ENCODE measurements at regions not wholly inside any gene's neighbourhood (a gene's known extent, or its start where the extent isn't known, plus 50 kb on each side); places are given as distances from the start of the nearest gene placed in this dataset.

DNA sequence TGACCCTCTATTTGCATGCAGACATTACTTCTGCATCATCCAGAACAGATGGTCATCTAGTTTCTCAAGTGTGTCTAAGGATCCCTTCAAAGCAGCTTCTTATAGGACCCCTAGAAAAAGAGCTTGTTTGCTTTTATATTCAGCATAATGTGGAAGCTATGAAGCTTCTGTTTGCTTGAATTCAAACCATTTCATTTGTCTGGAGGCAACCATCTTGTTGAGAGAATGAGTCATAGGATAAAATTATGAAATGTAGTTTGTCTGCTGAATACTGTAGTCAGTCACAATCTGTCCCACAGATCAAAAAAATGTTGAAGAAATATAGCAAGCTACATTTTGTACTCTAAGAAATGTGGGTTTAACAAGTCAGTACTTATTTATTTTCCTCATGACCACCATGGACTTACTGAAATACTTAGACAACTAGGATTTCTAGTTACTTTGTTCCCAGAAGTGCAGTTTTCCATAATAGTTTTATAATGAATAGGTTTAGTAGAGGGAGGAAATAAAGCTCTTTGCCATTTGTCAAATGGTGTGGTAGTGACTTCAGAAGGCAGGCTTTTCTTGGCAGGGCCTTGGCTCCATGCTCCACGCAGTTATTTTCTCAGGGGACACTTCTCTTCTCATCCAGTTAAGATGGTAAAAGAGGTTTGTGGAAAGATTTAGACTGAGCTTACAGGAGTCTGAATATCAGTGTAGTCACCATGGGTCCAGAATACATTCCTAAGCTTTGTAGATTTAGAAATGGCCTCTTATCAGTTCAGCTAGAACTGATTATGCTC is 74.8 kb upstream of the DEPDC1 start:
- H3K9me3 ChIP-seq (ENCODE audit: control insufficient read depth in 4 of 4, insufficient read depth in 3 of 4, low read length in 3 of 4) = peaks cover 0 to 8% (median 0%) of the 10 kb centered on the region in 4 donors
- H3K9ac ChIP-seq (ENCODE audit: insufficient read depth in 1 of 2, low read length in 2 of 2) = no peak overlapping the region
- WGBS, 2 donors = 74 to 84% methylated on average over 1 of the region's 1 CpG
- H3K4me3 ChIP-seq = no peak overlapping the region
- DNase-seq = no peak
- no peaks in the 10 kb centered on the region for H3K27me3 ChIP-seq (ENCODE audit: control insufficient read depth in 3 of 3, insufficient read depth in 3 of 3, low read length in 2 of 3)
- H3K36me3 ChIP-seq (ENCODE audit: control insufficient read depth in 4 of 4, insufficient read depth in 4 of 4, low read length in 4 of 4) = no peaks in the 10 kb centered on the region
- TF ChIP-seq, protein P1, sequence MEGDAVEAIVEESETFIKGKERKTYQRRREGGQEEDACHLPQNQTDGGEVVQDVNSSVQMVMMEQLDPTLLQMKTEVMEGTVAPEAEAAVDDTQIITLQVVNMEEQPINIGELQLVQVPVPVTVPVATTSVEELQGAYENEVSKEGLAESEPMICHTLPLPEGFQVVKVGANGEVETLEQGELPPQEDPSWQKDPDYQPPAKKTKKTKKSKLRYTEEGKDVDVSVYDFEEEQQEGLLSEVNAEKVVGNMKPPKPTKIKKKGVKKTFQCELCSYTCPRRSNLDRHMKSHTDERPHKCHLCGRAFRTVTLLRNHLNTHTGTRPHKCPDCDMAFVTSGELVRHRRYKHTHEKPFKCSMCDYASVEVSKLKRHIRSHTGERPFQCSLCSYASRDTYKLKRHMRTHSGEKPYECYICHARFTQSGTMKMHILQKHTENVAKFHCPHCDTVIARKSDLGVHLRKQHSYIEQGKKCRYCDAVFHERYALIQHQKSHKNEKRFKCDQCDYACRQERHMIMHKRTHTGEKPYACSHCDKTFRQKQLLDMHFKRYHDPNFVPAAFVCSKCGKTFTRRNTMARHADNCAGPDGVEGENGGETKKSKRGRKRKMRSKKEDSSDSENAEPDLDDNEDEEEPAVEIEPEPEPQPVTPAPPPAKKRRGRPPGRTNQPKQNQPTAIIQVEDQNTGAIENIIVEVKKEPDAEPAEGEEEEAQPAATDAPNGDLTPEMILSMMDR (IDR thresholded peaks at IDR 0.05; ENCODE audit: control extremely low read depth, extremely low read depth) = no peak
- H3K27ac ChIP-seq (ENCODE audit: low read depth in 1 of 2, low read length in 1 of 2) = no peak overlapping the region
- no peak for ATAC-seq (ENCODE audit: insufficient read depth, low FRiP score)
- no peaks in the 10 kb centered on the region for H3K4me1 ChIP-seq (ENCODE audit: control insufficient read depth in 5 of 5, insufficient read depth in 5 of 5, low read length in 5 of 5)

DNA sequence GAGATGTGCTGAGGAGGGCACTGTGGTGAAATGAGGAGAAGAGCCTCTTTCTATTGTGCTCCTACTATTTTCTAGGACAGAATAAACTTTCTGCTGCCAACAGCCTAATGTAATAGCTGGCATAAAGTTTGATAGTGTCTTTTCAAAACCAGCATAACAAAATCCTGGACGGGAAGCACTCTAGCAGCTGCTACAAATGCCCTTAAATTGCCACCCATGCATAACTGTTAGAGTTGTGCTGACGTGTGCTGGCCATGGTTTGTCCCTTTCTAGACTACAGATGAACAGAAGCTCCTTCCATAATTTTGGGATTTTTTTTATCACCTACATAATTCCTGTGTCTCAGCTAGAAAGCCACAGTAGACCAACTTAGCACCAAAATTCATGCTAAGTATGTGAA is 88.5 kb upstream of the DEPDC1 start:
- TF ChIP-seq, protein P1 (IDR thresholded peaks at IDR 0.05; ENCODE audit: control extremely low read depth, extremely low read depth) = no peak
- Histone ChIP-seq H3K9me3 (ENCODE audit: control insufficient read depth in 4 of 4, insufficient read depth in 3 of 4, low read length in 3 of 4) (peaks cover 0 to 4% (median 0%) of the 10 kb centered on the region in 4 donors), H3K9ac (ENCODE audit: insufficient read depth in 1 of 2, low read length in 2 of 2) (no peak overlapping the region), H3K4me1 (ENCODE audit: control insufficient read depth in 5 of 5, insufficient read depth in 5 of 5, low read length in 5 of 5) (no peaks in the 10 kb centered on the region), H3K27me3 (ENCODE audit: control insufficient read depth in 3 of 3, insufficient read depth in 3 of 3, low read length in 2 of 3) (no peaks in the 10 kb centered on the region), H3K27ac (ENCODE audit: low read depth in 1 of 2, low read length in 1 of 2) (no peak overlapping the region), H3K36me3 (ENCODE audit: control insufficient read depth in 4 of 4, insufficient read depth in 4 of 4, low read length in 4 of 4) (no peaks in the 10 kb centered on the region), H3K4me3 (no peak overlapping the region)
- ATAC-seq (ENCODE audit: insufficient read depth, low FRiP score) = no peak
- DNase-seq = no peak
- WGBS, 2 donors = 67 to 70% methylated on average over 2 of the region's 2 CpGs

DNA sequence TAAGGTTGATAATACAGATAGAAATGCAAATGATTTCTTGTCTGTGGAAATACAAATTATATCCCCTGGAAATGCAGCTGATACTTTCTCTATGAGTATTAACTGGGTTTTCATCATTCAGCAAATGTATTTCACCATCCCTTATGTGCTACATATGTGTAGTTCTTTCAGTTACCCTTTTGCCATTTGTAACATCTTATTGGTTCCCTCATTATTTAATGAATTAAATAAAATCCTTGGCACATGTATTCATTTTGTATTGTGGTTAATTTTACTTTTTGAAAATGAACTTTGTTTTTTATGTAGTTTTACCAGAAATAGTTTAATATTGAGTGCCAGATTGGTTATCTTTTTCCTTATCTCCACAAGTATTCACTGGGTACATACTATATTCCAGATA is 89.9 kb upstream of the DEPDC1 start:
- Histone ChIP-seq H3K27me3 (ENCODE audit: control insufficient read depth in 3 of 3, insufficient read depth in 3 of 3, low read length in 2 of 3) (no peaks in the 10 kb centered on the region), H3K4me1 (ENCODE audit: control insufficient read depth in 5 of 5, insufficient read depth in 5 of 5, low read length in 5 of 5) (no peaks in the 10 kb centered on the region), H3K4me3 (no peak overlapping the region), H3K9ac (ENCODE audit: insufficient read depth in 1 of 2, low read length in 2 of 2) (no peak overlapping the region), H3K36me3 (ENCODE audit: control insufficient read depth in 4 of 4, insufficient read depth in 4 of 4, low read length in 4 of 4) (no peaks in the 10 kb centered on the region), H3K9me3 (ENCODE audit: control insufficient read depth in 4 of 4, insufficient read depth in 3 of 4, low read length in 3 of 4) (peaks cover 0 to 4% (median 0%) of the 10 kb centered on the region in 4 donors), H3K27ac (ENCODE audit: low read depth in 1 of 2, low read length in 1 of 2) (no peak overlapping the region)
- no peak for DNase-seq
- TF ChIP-seq, protein P1 (IDR thresholded peaks at IDR 0.05; ENCODE audit: control extremely low read depth, extremely low read depth) = no peak
- ATAC-seq (ENCODE audit: insufficient read depth, low FRiP score) = no peak

DNA sequence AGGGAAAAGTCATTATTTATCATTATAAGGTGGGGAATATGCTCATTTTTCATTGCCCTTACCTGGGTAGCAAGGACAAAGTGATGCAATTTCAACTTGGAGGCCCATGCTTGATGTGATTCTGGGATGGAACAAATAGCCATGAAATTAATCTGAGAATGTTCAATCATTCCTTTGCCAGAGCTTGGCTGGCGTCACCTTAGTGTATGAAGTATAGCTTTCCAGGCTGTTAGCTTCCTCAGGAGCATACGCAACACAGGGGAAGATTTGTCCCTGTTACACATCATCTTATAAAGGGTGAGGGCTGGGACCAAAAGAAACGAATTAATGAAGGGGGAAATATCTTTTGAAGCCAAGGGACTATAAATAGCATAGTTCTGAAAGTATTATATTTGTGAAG is 91.4 kb upstream of the DEPDC1 start:
- Histone ChIP-seq H3K36me3 (ENCODE audit: control insufficient read depth in 4 of 4, insufficient read depth in 4 of 4, low read length in 4 of 4) (no peaks in the 10 kb centered on the region), H3K4me3 (no peak overlapping the region), H3K4me1 (ENCODE audit: control insufficient read depth in 5 of 5, insufficient read depth in 5 of 5, low read length in 5 of 5) (no peaks in the 10 kb centered on the region), H3K9ac (ENCODE audit: insufficient read depth in 1 of 2, low read length in 2 of 2) (no peak overlapping the region), H3K27me3 (ENCODE audit: control insufficient read depth in 3 of 3, insufficient read depth in 3 of 3, low read length in 2 of 3) (no peaks in the 10 kb centered on the region), H3K9me3 (ENCODE audit: control insufficient read depth in 4 of 4, insufficient read depth in 3 of 4, low read length in 3 of 4) (no peaks in the 10 kb centered on the region), H3K27ac (ENCODE audit: low read depth in 1 of 2, low read length in 1 of 2) (no peak overlapping the region)
- no peak for ATAC-seq (ENCODE audit: insufficient read depth, low FRiP score)
- no peak for DNase-seq
- TF ChIP-seq, protein P1 (IDR thresholded peaks at IDR 0.05; ENCODE audit: control extremely low read depth, extremely low read depth) = no peak
- WGBS, 2 donors = 72 to 76% methylated on average over 3 of the region's 3 CpGs
